Kidney (tissue), 13 donors: ENCODE measurements at regions not wholly inside any gene's neighbourhood (a gene's known extent, or its start where the extent isn't known, plus 50 kb on each side); places are given as distances from the start of the nearest gene placed in this dataset.
A peak's percentile ranks its signal among the peaks of the same experiment; 100 is the strongest.

Experiments used
- DNase-seq, 5 donors: peaks; one replicate each; pipeline ENCODE4 v3.0.0-alpha.2; 2013 to 2020
- FAIRE-seq: peaks from 2 replicates; lab custom pipeline; 2012; peaks lifted over from hg19 to GRCh38; lab: Jason Lieb, UNC
- H3K27ac ChIP-seq, 2 donors: one replicate each; pipeline ENCODE4 v1.7.0; 2013; ENCODE audit warnings: low read depth in 2 of 2, low read length in 2 of 2, inconsistent platforms in 1 of 2
- H3K27me3 ChIP-seq: one replicate; pipeline ENCODE4 v1.7.1; 2013; ENCODE audit warnings: low read length, inconsistent platforms; ENCODE audit not compliant: control insufficient read depth, insufficient read depth
- H3K36me3 ChIP-seq, 3 donors: one replicate each; pipeline versions ENCODE4 v1.7.0 to v1.7.1; 2013; ENCODE audit warnings: low read length in 3 of 3, control low read depth in 1 of 3, inconsistent platforms in 1 of 3; ENCODE audit not compliant: insufficient read depth in 3 of 3, control insufficient read depth in 2 of 3
- H3K4me1 ChIP-seq, 3 donors: one replicate each; pipeline versions ENCODE4 v1.7.0 to v1.7.1; 2013; ENCODE audit warnings: low read length in 3 of 3, inconsistent platforms in 1 of 3, low read depth in 1 of 3; ENCODE audit not compliant: control insufficient read depth in 2 of 3, insufficient read depth in 2 of 3
- H3K4me3 ChIP-seq, 3 donors: one replicate each; pipeline versions ENCODE4 v1.7.0 to v1.8.1; 2013; ENCODE audit warnings: low read length in 3 of 3, control low read depth in 1 of 3, inconsistent platforms in 1 of 3
- H3K9ac ChIP-seq, 3 donors: one replicate each; pipeline versions ENCODE4 v1.7.0 to v1.7.1; 2013; ENCODE audit warnings: low read length in 3 of 3, control low read depth in 1 of 3, inconsistent platforms in 1 of 3
- H3K9me3 ChIP-seq, 3 donors: one replicate each; pipeline versions ENCODE4 v1.7.0 to v1.7.1; 2013; ENCODE audit warnings: low read length in 3 of 3, control low read depth in 1 of 3, inconsistent platforms in 1 of 3; ENCODE audit not compliant: control insufficient read depth in 2 of 3, insufficient read depth in 1 of 3
- intact Hi-C: fragments of 100-400 bp; cut with DNase I; formaldehyde crosslinking; loops from one replicate; pipeline ENCODE4 v1.11.1; 2022
- TF ChIP-seq, protein P1 (sequence below): IDR thresholded peaks from 3 replicates; pipeline ENCODE4 v1.5.1; 2012; ENCODE audit warnings: mild to moderate bottlenecking, moderate library complexity, borderline replicate concordance; ENCODE audit not compliant: insufficient read depth; ENCODE audit errors: extremely low read depth
- donor health status: control.
- donor health status: control.
- donor health status: control.
- donor health status: control.
- donor health status: control.
- donor health status: DM: yes; HTN: yes; CAD: no.
- donor health status: Normal renal cell carcinoma (clear cell type).

DNA sequence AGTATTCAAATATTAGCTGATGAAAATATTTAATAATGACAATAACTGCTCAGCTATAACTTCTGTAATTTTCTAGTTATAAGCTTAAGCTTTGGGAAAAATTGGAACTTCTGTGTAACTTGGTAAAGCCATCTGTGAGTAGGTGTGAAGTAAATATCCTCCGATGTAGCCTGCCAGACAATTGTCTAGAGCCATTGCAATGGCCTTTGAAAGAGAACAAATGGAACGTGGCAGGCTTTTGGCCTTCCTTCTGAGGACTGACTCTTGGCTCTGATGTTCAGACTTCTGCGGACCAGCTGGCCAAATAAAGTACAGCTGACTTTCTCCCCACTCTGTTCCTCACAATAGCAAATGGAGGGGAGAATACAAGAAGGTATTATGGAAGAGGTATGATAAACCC lies 203.4 kb upstream of the NMUR2 start:
- intact Hi-C loops = no loop called here
- no peak for DNase-seq
- Histone ChIP-seq H3K36me3 (no peaks in the 10 kb centered on the region), H3K4me1 (no peaks in the 10 kb centered on the region), H3K27ac (no peak overlapping the region), H3K9me3 (no peaks in the 10 kb centered on the region), H3K27me3 (no peaks in the 10 kb centered on the region), H3K4me3 (no peak overlapping the region), H3K9ac (no peak overlapping the region)
- FAIRE-seq = no peak
- TF ChIP-seq, protein P1, sequence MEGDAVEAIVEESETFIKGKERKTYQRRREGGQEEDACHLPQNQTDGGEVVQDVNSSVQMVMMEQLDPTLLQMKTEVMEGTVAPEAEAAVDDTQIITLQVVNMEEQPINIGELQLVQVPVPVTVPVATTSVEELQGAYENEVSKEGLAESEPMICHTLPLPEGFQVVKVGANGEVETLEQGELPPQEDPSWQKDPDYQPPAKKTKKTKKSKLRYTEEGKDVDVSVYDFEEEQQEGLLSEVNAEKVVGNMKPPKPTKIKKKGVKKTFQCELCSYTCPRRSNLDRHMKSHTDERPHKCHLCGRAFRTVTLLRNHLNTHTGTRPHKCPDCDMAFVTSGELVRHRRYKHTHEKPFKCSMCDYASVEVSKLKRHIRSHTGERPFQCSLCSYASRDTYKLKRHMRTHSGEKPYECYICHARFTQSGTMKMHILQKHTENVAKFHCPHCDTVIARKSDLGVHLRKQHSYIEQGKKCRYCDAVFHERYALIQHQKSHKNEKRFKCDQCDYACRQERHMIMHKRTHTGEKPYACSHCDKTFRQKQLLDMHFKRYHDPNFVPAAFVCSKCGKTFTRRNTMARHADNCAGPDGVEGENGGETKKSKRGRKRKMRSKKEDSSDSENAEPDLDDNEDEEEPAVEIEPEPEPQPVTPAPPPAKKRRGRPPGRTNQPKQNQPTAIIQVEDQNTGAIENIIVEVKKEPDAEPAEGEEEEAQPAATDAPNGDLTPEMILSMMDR = no peak

- H3K27me3 ChIP-seq = no peaks in the 10 kb centered on the region
- FAIRE-seq = no peak
These were observed 214.7 kb upstream of the NMUR2 start for GRCh38 chr5:152619756-152620155.

GRCh38 chr5:152622628-152623027 lies 217.5 kb upstream of the NMUR2 start:
- TF ChIP-seq, protein P1 = no peak
- Histone ChIP-seq H3K36me3 (no peaks in the 10 kb centered on the region), H3K4me3 (no peak overlapping the region), H3K27me3 (no peaks in the 10 kb centered on the region), H3K9me3 (no peaks in the 10 kb centered on the region), H3K27ac (no peak overlapping the region), H3K4me1 (no peaks in the 10 kb centered on the region), H3K9ac (no peak overlapping the region)
- intact Hi-C loops = no loop called here
- FAIRE-seq (no peak), DNase-seq (peak; percentile 27 to 75 (median 41))

More at GRCh38 chr5:152619756-152620155, 214.7 kb upstream of the NMUR2 start:
- no peaks in the 10 kb centered on the region for H3K36me3 ChIP-seq
- no peaks in the 10 kb centered on the region for H3K4me1 ChIP-seq
- DNase-seq = no peak
- intact Hi-C loops = no loop called here
- H3K4me3 ChIP-seq = no peak overlapping the region
- TF ChIP-seq, protein P1 = no peak
- no peak overlapping the region for H3K27ac ChIP-seq
- no peak overlapping the region for H3K9ac ChIP-seq
- no peaks in the 10 kb centered on the region for H3K9me3 ChIP-seq

DNA sequence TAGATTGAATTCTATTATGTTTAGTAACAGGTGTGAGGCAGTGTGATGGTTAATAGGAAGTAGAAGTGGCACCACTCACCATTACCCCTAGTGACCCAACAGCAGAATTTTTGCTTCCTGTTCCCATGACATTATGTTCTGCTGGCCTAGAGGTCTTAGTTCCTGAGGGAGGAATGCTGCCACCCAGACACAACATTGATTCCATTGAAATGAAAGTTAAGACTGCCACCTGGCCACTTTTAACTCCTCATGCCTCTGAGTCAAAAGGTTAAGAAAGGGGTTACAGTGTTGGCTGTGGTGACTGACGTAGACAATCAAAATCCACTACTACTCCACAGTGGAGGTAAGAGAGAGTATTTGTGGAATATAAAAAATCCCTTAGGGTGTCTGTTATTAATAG lies 218.9 kb upstream of the NMUR2 start:
- intact Hi-C loops = no loop called here
- no peak for FAIRE-seq
- Histone ChIP-seq H3K36me3 (no peaks in the 10 kb centered on the region), H3K9ac (no peak overlapping the region), H3K27ac (peak overlapping the region in 1 of 2 donors; percentile 15), H3K4me3 (no peak overlapping the region), H3K4me1 (no peaks in the 10 kb centered on the region), H3K27me3 (no peaks in the 10 kb centered on the region), H3K9me3 (no peaks in the 10 kb centered on the region)
- no peak for DNase-seq
- TF ChIP-seq, protein P1 = no peak
